Stomach (tissue), 4 donors: ENCODE measurements at regions not wholly inside any gene's neighbourhood (a gene's known extent, or its start where the extent isn't known, plus 50 kb on each side); places are given as distances from the start of the nearest gene placed in this dataset.

ENCODE experiments used
- CTCF ChIP-seq, 7 experiments: fragments of 450-650 bp in 4 of 7; fragments of 200-600 bp in 3 of 7; sonication (generic) in 3 of 7; IDR thresholded peaks; one replicate each; pipeline ENCODE4 v1.5.1; 2016 to 2019; ENCODE audit warnings: antibody characterized with exemption in 7 of 7, control low read depth in 2 of 7, mild to moderate bottlenecking in 1 of 7
- POLR2A ChIP-seq, 4 donors: fragments of 450-650 bp; IDR thresholded peaks; one replicate each; pipeline ENCODE4 v1.6.1; 2016; ENCODE audit warnings: antibody characterized with exemption in 4 of 4, control low read depth in 2 of 4, mild to moderate bottlenecking in 1 of 4, moderate library complexity in 1 of 4
- POLR2AphosphoS5 ChIP-seq, 3 donors: sonication (generic); formaldehyde crosslinking; IDR thresholded peaks; one replicate each; pipeline ENCODE4 v1.6.1; 2016; ENCODE audit warnings: antibody characterized with exemption in 3 of 3

- TF ChIP-seq POLR2A (IDR thresholded peaks at IDR 0.05) = no peak
- TF ChIP-seq POLR2AphosphoS5 (IDR thresholded peaks at IDR 0.05) = no peak
- no peak for TF ChIP-seq CTCF (IDR thresholded peaks at IDR 0.05)
Measured at GRCh38 chr18:39839782-39840181, 2115.3 kb upstream of the PIK3C3 start.
